Stimulated activated CD4-positive, alpha-beta T cell treated with anti-CD3 and anti-CD28 coated beads, Interleukin-15, amount 100 ng/mL, for 48 hours (primary cell): ENCODE measurements at regions not wholly inside any gene's neighbourhood (a gene's known extent, or its start where the extent isn't known, plus 50 kb on each side); places are given as distances from the start of the nearest gene placed in this dataset.

Source experiments
- DNase-seq, 2 donors: peaks; one replicate each; pipeline ENCODE4 v3.0.0-alpha.2; 2020; ENCODE audit warnings: low read depth in 2 of 2

GRCh38 chr18:39380186-39380725 lies 1814.7 kb upstream of the CELF4 start:
- DNase-seq: no peak

GRCh38 chr18:39375066-39375465 lies 1809.5 kb upstream of the CELF4 start:
- DNase-seq: no peak

- DNase-seq: no peak
Measured at GRCh38 chr18:39371996-39372395, 1806.4 kb upstream of the CELF4 start.

- DNase-seq: no peak
Measured at GRCh38 chr18:39366656-39367055, 1801.1 kb upstream of the CELF4 start.

GRCh38 chr18:39365836-39366485 lies 1800.4 kb upstream of the CELF4 start:
- no peak for DNase-seq

- no peak for DNase-seq
Measured at GRCh38 chr18:39360072-39360471, 1794.5 kb upstream of the CELF4 start.

GRCh38 chr18:39359636-39360035 lies 1794.0 kb upstream of the CELF4 start:
- no peak for DNase-seq

GRCh38 chr18:39350945-39351344 lies 1785.3 kb upstream of the CELF4 start:
- no peak for DNase-seq

GRCh38 chr18:39349801-39350200 lies 1784.2 kb upstream of the CELF4 start:
- no peak for DNase-seq

GRCh38 chr18:39348757-39349156 lies 1783.2 kb upstream of the CELF4 start:
- no peak for DNase-seq

- DNase-seq: no peak
Measured at GRCh38 chr18:39347701-39348100, 1782.1 kb upstream of the CELF4 start.

- DNase-seq: no peak
Measured at GRCh38 chr18:39346916-39347315, 1781.3 kb upstream of the CELF4 start.

GRCh38 chr18:39345321-39345720 lies 1779.7 kb upstream of the CELF4 start:
- DNase-seq: no peak

- no peak for DNase-seq
Measured at GRCh38 chr18:39344487-39344886, 1778.9 kb upstream of the CELF4 start.

GRCh38 chr18:39341129-39341528 lies 1775.5 kb upstream of the CELF4 start:
- DNase-seq: no peak

GRCh38 chr18:39340418-39340817 lies 1774.8 kb upstream of the CELF4 start:
- DNase-seq: no peak

GRCh38 chr18:39329496-39330275 lies 1764.1 kb upstream of the CELF4 start:
- DNase-seq: no peak

- no peak for DNase-seq
Measured at GRCh38 chr18:39326772-39327171, 1761.2 kb upstream of the CELF4 start.

- no peak for DNase-seq
Measured at GRCh38 chr18:39325973-39326372, 1760.4 kb upstream of the CELF4 start.

- no peak for DNase-seq
Measured at GRCh38 chr18:39319141-39319540, 1753.5 kb upstream of the CELF4 start.

GRCh38 chr18:39318462-39318861 lies 1752.9 kb upstream of the CELF4 start:
- no peak for DNase-seq

- DNase-seq: no peak
Measured at GRCh38 chr18:39318008-39318407, 1752.4 kb upstream of the CELF4 start.

GRCh38 chr18:39314595-39314994 lies 1749.0 kb upstream of the CELF4 start:
- no peak for DNase-seq
